SU-DHL-6 (cell line): ENCODE measurements at regions not wholly inside any gene's neighbourhood (a gene's known extent, or its start where the extent isn't known, plus 50 kb on each side); places are given as distances from the start of the nearest gene placed in this dataset.

Source experiments
- H2AFZ ChIP-seq: fragments of 200-600 bp; sonication (generic); 2 replicates; pipeline ENCODE4 v1.6.1; 2014; ENCODE audit warnings: low read depth, mild to moderate bottlenecking, moderate library complexity, mixed read lengths, antibody characterized with exemption, low read length; ENCODE audit not compliant: severe bottlenecking
- H3F3A ChIP-seq: fragments of 200-600 bp; shearing (Covaris generic); 2 replicates; pipeline ENCODE4 v1.6.0; 2016; ENCODE audit warnings: antibody characterized with exemption, mild to moderate bottlenecking; ENCODE audit not compliant: insufficient read depth
- H3K27ac ChIP-seq: fragments of 200-600 bp; sonication (generic); 2 replicates; pipeline ENCODE4 v1.5.1; 2016; ENCODE audit warnings: low read depth, mild to moderate bottlenecking, low read length, moderate library complexity, mixed read lengths
- H3K27me3 ChIP-seq: fragments of 200-600 bp; sonication (generic), shearing (Covaris generic); 2 replicates; pipeline ENCODE4 v1.6.0; 2014; ENCODE audit warnings: mild to moderate bottlenecking, low read length
- H3K36me3 ChIP-seq: fragments of 200-600 bp; sonication (generic); 2 replicates; pipeline ENCODE4 v1.6.1; 2014; ENCODE audit warnings: mild to moderate bottlenecking, low read length, mixed read lengths
- H3K4me2 ChIP-seq: fragments of 300-600, 200-600 bp; shearing (Covaris generic), sonication (generic); 2 replicates; pipeline ENCODE4 v1.6.0; 2014; ENCODE audit warnings: low read length, low read depth, mild to moderate bottlenecking; ENCODE audit not compliant: poor library complexity, severe bottlenecking
- H3K4me3 ChIP-seq: fragments of 200-600 bp; sonication (generic); 2 replicates; pipeline ENCODE4 v1.5.1; 2014; ENCODE audit warnings: antibody characterized with exemption, low read length, mild to moderate bottlenecking, mixed read lengths; ENCODE audit not compliant: insufficient read depth, poor library complexity, severe bottlenecking
- H3K79me2 ChIP-seq: fragments of 200-600 bp; sonication (generic); 2 replicates; pipeline ENCODE4 v1.6.1; 2014; ENCODE audit warnings: mild to moderate bottlenecking, low read length, moderate library complexity; ENCODE audit not compliant: insufficient read depth
- H3K9ac ChIP-seq: fragments of 200-600 bp; sonication (generic); 2 replicates; pipeline ENCODE4 v1.7.0; 2014; ENCODE audit warnings: mild to moderate bottlenecking, low read length
- H3K9me2 ChIP-seq: fragments of 200-600 bp; sonication (generic); replicated peaks from 2 replicates; pipeline ENCODE4 v1.6.1; 2014; ENCODE audit warnings: low read length; ENCODE audit not compliant: insufficient read depth
- H3K9me3 ChIP-seq: fragments of 200-600 bp; sonication (generic); 2 replicates; pipeline ENCODE4 v1.6.1; 2014; ENCODE audit warnings: low read length, mixed read lengths; ENCODE audit not compliant: insufficient read depth
- H4K20me1 ChIP-seq: fragments of 200-600 bp; sonication (generic); 2 replicates; pipeline ENCODE4 v1.6.1; 2014; ENCODE audit warnings: low read depth, mild to moderate bottlenecking, antibody characterized with exemption, low read length, moderate library complexity, mixed read lengths
- CTCF ChIP-seq: fragments of 200-600 bp; sonication (generic); IDR thresholded peaks from one replicate; pipeline ENCODE4 v1.5.1; 2017; ENCODE audit warnings: antibody characterized with exemption, mild to moderate bottlenecking, low read length, moderate library complexity; ENCODE audit not compliant: insufficient read depth, poor library complexity, severe bottlenecking
- EZH2phosphoT487 ChIP-seq: fragments of 200-600 bp; sonication (generic), shearing (Covaris generic); conservative IDR thresholded peaks from 2 replicates; pipeline ENCODE4 v1.6.1; 2018; ENCODE audit warnings: mild to moderate bottlenecking, antibody characterized with exemption, low read length, moderate library complexity, mixed read lengths

GRCh38 chr13:95496485-95496884 lies 56.0 kb upstream of the CLDN10 start:
- no peak overlapping the region for H2AFZ ChIP-seq
- H3K9ac ChIP-seq = no peak overlapping the region
- no peak for TF ChIP-seq EZH2phosphoT487
- no peak for TF ChIP-seq CTCF
- H3K27ac ChIP-seq = no peak overlapping the region
- H3F3A ChIP-seq = no peaks in the 10 kb centered on the region
- 0 out of 2 replicates have a peak, but pooled peaks cover 3% of the 10 kb centered on the region for H3K9me3 ChIP-seq
- no peaks in the 10 kb centered on the region for H3K36me3 ChIP-seq
- H3K27me3 ChIP-seq = no peaks in the 10 kb centered on the region
- no peak overlapping the region for H3K4me2 ChIP-seq
- H3K79me2 ChIP-seq = no peaks in the 10 kb centered on the region
- H3K4me3 ChIP-seq = no peak overlapping the region
- no peaks in the 10 kb centered on the region for H4K20me1 ChIP-seq
- no peaks in the 10 kb centered on the region for H3K9me2 ChIP-seq

DNA sequence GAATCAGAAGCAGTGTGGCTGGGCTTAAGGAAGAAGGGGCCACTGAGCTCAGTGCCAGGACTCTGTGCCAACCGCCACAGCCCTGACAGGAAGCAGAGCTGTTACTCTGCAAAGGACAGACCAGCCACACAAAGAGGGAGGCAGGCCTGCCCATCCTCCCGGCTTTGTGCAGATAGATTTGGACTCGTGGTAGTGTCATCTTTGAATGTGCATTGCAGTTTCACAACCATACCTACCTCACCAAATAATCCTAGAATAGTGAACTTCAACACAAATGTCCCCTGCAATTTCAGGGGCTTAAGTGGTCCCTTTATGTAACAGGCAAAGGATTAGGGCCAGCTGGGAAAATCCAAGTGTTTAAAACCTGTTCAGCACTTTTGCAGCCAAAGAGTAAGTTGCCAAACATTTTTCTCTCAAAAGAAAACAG lies 55.1 kb upstream of the CLDN10 start:
- no peaks in the 10 kb centered on the region for H3K79me2 ChIP-seq
- no peak overlapping the region for H3K4me2 ChIP-seq
- H3K4me3 ChIP-seq = no peak overlapping the region

DNA sequence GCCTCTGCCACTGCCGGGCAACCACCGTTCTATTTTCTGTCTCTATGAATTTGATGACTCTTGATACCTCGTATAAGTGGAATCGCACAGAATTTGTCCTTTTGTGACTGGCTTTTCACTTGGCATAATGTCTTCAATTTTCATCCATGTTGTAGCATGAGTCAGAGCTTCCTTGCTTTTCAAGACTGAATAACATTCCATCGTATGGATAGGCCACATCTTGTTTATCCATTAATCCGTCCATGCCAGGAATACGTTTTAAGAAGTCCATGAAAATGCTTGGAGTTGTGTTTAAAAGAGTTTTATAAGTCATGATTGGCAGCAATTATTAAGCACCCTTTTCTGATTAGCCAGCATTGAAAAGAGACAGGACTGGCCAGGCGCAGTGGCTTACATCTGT lies 53.6 kb upstream of the CLDN10 start:
- H3K9me2 ChIP-seq = no peaks in the 10 kb centered on the region
- H4K20me1 ChIP-seq = no peaks in the 10 kb centered on the region
- TF ChIP-seq CTCF = no peak
- H3K4me3 ChIP-seq = no peak overlapping the region
- H3K27ac ChIP-seq = no peak overlapping the region
- H3K79me2 ChIP-seq = no peaks in the 10 kb centered on the region
- H3K4me2 ChIP-seq = no peak overlapping the region
- 0 out of 2 replicates have a peak, but pooled peaks cover 4% of the 10 kb centered on the region for H3K9me3 ChIP-seq
- no peaks in the 10 kb centered on the region for H3K36me3 ChIP-seq
- H2AFZ ChIP-seq = no peak overlapping the region
- no peaks in the 10 kb centered on the region for H3K27me3 ChIP-seq
- H3F3A ChIP-seq = no peaks in the 10 kb centered on the region
- H3K9ac ChIP-seq = no peak overlapping the region

More for the DNA sequence above, 55.1 kb upstream of the CLDN10 start:
- no peak overlapping the region for H3K27ac ChIP-seq
- no peak for TF ChIP-seq EZH2phosphoT487
- no peak for TF ChIP-seq CTCF
- H2AFZ ChIP-seq = no peak overlapping the region
- H3K27me3 ChIP-seq = no peaks in the 10 kb centered on the region
- 0 out of 2 replicates have a peak, but pooled peaks cover 4% of the 10 kb centered on the region for H3K9me3 ChIP-seq
- H3K36me3 ChIP-seq = no peaks in the 10 kb centered on the region
- H3F3A ChIP-seq = no peaks in the 10 kb centered on the region
- H4K20me1 ChIP-seq = no peaks in the 10 kb centered on the region
- no peaks in the 10 kb centered on the region for H3K9me2 ChIP-seq
- no peak overlapping the region for H3K9ac ChIP-seq
